IPS DF 19.7 (cell line): ENCODE measurements at regions not wholly inside any gene's neighbourhood (a gene's known extent, or its start where the extent isn't known, plus 50 kb on each side); places are given as distances from the start of the nearest gene placed in this dataset.

Source experiments
- DNase-seq: peaks from one replicate; pipeline ENCODE4 v3.0.0-alpha.2; 2013; ENCODE audit warnings: low read depth, low spot score

- DNase-seq: no peak
Measured at GRCh38 chr18:22113144-22113844, 56.1 kb upstream of the GATA6 start.

- no peak for DNase-seq
Measured at GRCh38 chr18:22114526-22115321, 54.7 kb upstream of the GATA6 start.

GRCh38 chr18:22115573-22115972 is 53.8 kb upstream of the GATA6 start:
- DNase-seq: no peak
